Endothelial cell of umbilical vein (primary cell): ENCODE measurements at regions not wholly inside any gene's neighbourhood (a gene's known extent, or its start where the extent isn't known, plus 50 kb on each side); places are given as distances from the start of the nearest gene placed in this dataset.

Experiments used
- BruUV-seq: library from RNA; stranded (reverse); fragments of 400-500 nt; replicated peaks from 2 replicates; lab custom pipeline; 2021; lab: Mats Ljungman, UMichigan
- CTCF ChIA-PET: fragments of 300-600, 350-600 bp; sonication (Branson Sonifier 250); formaldehyde crosslinking; loops from one replicate; lab custom pipeline; 2021; ENCODE audit warnings: antibody characterized with exemption, inconsistent platforms; lab: Charles Lee
- POLR2A ChIA-PET: fragments of 300-600, 350-600 bp; sonication (Branson Sonifier 250); formaldehyde crosslinking; loops from one replicate; lab custom pipeline; 2021; ENCODE audit warnings: antibody characterized with exemption, inconsistent platforms; lab: Charles Lee
- DNase-seq: peaks from one replicate; pipeline ENCODE4 v3.0.0-alpha.2; 2011; ENCODE audit warnings: low read depth, low spot score
- FAIRE-seq: peaks from 2 replicates; lab custom pipeline; 2011; peaks lifted over from hg19 to GRCh38; lab: Jason Lieb, UNC
- H2AFZ ChIP-seq: 2 replicates; pipeline ENCODE4 v1.6.0; 2012; ENCODE audit warnings: low read depth, low read length, control low read depth, inconsistent platforms
- H3K27ac ChIP-seq: 2 replicates; pipeline ENCODE4 v1.5.1; 2011; ENCODE audit warnings: low read depth, mild to moderate bottlenecking, control low read depth, low read length, moderate library complexity; ENCODE audit not compliant: insufficient read depth
- H3K27me3 ChIP-seq, 2 experiments: 2 replicates each; pipeline versions ENCODE4 v1.6.0 to v1.6.1; 2011; ENCODE audit warnings: low read length in 2 of 2, mixed read lengths in 1 of 2; ENCODE audit not compliant: control insufficient read depth in 2 of 2, insufficient read depth in 2 of 2
- H3K36me3 ChIP-seq, 2 experiments: 2 replicates in 1 of 2; 3 replicates in 1 of 2; pipeline ENCODE4 v1.5.1; 2011; ENCODE audit warnings: low read length in 2 of 2, mild to moderate bottlenecking in 1 of 2, moderate library complexity in 1 of 2; ENCODE audit not compliant: control insufficient read depth in 2 of 2, insufficient read depth in 2 of 2; ENCODE audit errors: extremely low read depth in 1 of 2
- H3K4me1 ChIP-seq: 3 replicates; pipeline ENCODE4 v1.5.1; 2011; ENCODE audit warnings: mild to moderate bottlenecking, low read length; ENCODE audit not compliant: control insufficient read depth, insufficient read depth; ENCODE audit errors: extremely low read depth
- H3K4me2 ChIP-seq: 2 replicates; pipeline ENCODE4 v1.6.1; 2011; ENCODE audit warnings: low read length, control low read depth, mixed read lengths; ENCODE audit not compliant: insufficient read depth
- H3K4me3 ChIP-seq, 3 experiments: fragments of 200-600 bp in 1 of 3; sonication (generic), shearing (Covaris generic) in 1 of 3; replicated peaks in 1 of 3; 2 replicates each; pipeline ENCODE4 v1.5.1; 2011 to 2016; ENCODE audit warnings: control low read depth in 3 of 3, low read length in 3 of 3, mild to moderate bottlenecking in 2 of 3, inconsistent platforms in 1 of 3, low read depth in 1 of 3, moderate library complexity in 1 of 3; ENCODE audit not compliant: insufficient read depth in 1 of 3
- H3K79me2 ChIP-seq: 2 replicates; pipeline ENCODE4 v1.6.0; 2012; ENCODE audit warnings: low read length, inconsistent platforms; ENCODE audit not compliant: control insufficient read depth, insufficient read depth
- H3K9ac ChIP-seq: replicated peaks from 2 replicates; pipeline ENCODE3; 2011; ENCODE audit warnings: low read length, control low read depth; ENCODE audit not compliant: insufficient read depth; ENCODE audit errors: extremely low read depth
- H3K9me1 ChIP-seq: replicated peaks from 3 replicates; pipeline ENCODE4 v1.6.0; 2011; ENCODE audit warnings: mild to moderate bottlenecking, low read length; ENCODE audit not compliant: control insufficient read depth, insufficient read depth; ENCODE audit errors: extremely low read depth
- H3K9me3 ChIP-seq: replicated peaks from 2 replicates; pipeline ENCODE4 v1.5.1; 2012; ENCODE audit warnings: low read length, inconsistent platforms; ENCODE audit not compliant: control insufficient read depth, insufficient read depth
- H4K20me1 ChIP-seq: replicated peaks from 2 replicates; pipeline ENCODE3; 2011; ENCODE audit warnings: mild to moderate bottlenecking, low read length; ENCODE audit not compliant: control insufficient read depth, insufficient read depth; ENCODE audit errors: extremely low read depth
- EZH2 ChIP-seq: IDR thresholded peaks from 2 replicates; pipeline ENCODE4 v1.6.1; 2012; ENCODE audit warnings: borderline replicate concordance, low read depth, mild to moderate bottlenecking, moderate library complexity, low read length, inconsistent platforms; ENCODE audit not compliant: severe bottlenecking
- FOS ChIP-seq: IDR thresholded peaks from 2 replicates; pipeline ENCODE4 v1.6.1; 2011; ENCODE audit warnings: mild to moderate bottlenecking, low read length, moderate library complexity, borderline replicate concordance; ENCODE audit not compliant: insufficient read depth
- GATA2 ChIP-seq: IDR thresholded peaks from 2 replicates; pipeline ENCODE4 v1.7.0; 2011; ENCODE audit warnings: low read depth, mild to moderate bottlenecking, moderate library complexity, mixed read lengths, low read length; ENCODE audit not compliant: insufficient read length, insufficient read depth
- JUN ChIP-seq: IDR thresholded peaks from 2 replicates; pipeline ENCODE4 v1.6.1; 2011; ENCODE audit warnings: borderline replicate concordance, low read depth; ENCODE audit not compliant: insufficient read length, insufficient read depth
- MYC ChIP-seq: IDR thresholded peaks from one replicate; pipeline ENCODE4 v1.6.1; 2011; ENCODE audit warnings: mild to moderate bottlenecking, low read depth, low read length
- POLR2A ChIP-seq: IDR thresholded peaks from 2 replicates; pipeline ENCODE4 v1.6.1; 2012; ENCODE audit warnings: low read depth, mild to moderate bottlenecking, control low read depth, low read length
- POLR2AphosphoS5 ChIP-seq: IDR thresholded peaks from 2 replicates; pipeline ENCODE4 v1.6.1; 2012; ENCODE audit warnings: low read depth, mild to moderate bottlenecking, control low read depth, low read length, moderate library complexity; ENCODE audit not compliant: insufficient read depth
- dilution Hi-C: fragments of 300-500 bp; cut with MboI; formaldehyde crosslinking; loops from one replicate; pipeline ENCODE4 v1.15.0; 2019; ENCODE audit warnings: low sequenced_read_pairs; ENCODE audit not compliant: extremely low pct_ligation_motif_present
- intact Hi-C: fragments of 100-400 bp; cut with micrococcal nuclease; formaldehyde crosslinking; loops from one replicate; pipeline ENCODE4 v1.10.0; 2022
- TF ChIP-seq, protein P1 (sequence below), 2 donors: IDR thresholded peaks; 1 replicate in 1 of 2; 2 replicates in 1 of 2; pipeline ENCODE4 v1.5.1; 2011; ENCODE audit warnings: low read length in 2 of 2, mild to moderate bottlenecking in 2 of 2, moderate library complexity in 2 of 2, control low read depth in 1 of 2, inconsistent platforms in 1 of 2, low read depth in 1 of 2; ENCODE audit not compliant: insufficient read depth in 1 of 2; ENCODE audit errors: extremely low read depth in 1 of 2
- TF ChIP-seq, protein P2 (sequence below): IDR thresholded peaks from 2 replicates; pipeline ENCODE4 v1.6.1; 2011; ENCODE audit not compliant: insufficient read depth, insufficient read length

DNA sequence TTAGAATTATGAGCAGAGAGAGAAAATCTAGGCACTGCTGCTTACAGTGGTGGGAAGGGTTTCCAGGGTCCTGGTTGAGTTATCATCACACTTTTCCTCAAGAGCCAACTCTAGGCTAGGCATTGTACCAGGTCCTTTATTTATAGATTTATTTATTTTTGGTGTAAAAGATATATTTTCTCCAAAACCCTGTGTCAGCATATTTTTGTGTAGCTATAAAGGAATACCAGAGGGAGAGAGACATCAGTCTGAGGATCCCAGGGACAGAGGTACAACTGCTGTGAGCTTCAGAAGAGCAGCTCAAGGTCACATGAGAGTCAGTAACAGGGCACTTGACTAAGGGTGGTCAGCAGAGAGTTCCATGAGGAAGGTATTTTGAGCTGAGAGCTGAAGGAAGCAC, 159.7 kb downstream of the SLC35B3 start:
- TF ChIP-seq POLR2A: no peak
- TF ChIP-seq, protein P1, sequence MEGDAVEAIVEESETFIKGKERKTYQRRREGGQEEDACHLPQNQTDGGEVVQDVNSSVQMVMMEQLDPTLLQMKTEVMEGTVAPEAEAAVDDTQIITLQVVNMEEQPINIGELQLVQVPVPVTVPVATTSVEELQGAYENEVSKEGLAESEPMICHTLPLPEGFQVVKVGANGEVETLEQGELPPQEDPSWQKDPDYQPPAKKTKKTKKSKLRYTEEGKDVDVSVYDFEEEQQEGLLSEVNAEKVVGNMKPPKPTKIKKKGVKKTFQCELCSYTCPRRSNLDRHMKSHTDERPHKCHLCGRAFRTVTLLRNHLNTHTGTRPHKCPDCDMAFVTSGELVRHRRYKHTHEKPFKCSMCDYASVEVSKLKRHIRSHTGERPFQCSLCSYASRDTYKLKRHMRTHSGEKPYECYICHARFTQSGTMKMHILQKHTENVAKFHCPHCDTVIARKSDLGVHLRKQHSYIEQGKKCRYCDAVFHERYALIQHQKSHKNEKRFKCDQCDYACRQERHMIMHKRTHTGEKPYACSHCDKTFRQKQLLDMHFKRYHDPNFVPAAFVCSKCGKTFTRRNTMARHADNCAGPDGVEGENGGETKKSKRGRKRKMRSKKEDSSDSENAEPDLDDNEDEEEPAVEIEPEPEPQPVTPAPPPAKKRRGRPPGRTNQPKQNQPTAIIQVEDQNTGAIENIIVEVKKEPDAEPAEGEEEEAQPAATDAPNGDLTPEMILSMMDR (IDR thresholded peaks at IDR 0.05; ENCODE audit: extremely low read depth in 1 of 2, insufficient read depth in 1 of 2, low read depth in 1 of 2, low read length in 2 of 2): no peak
- no peak for TF ChIP-seq POLR2AphosphoS5
- no peak for TF ChIP-seq GATA2
- no peak for TF ChIP-seq JUN
- no peak for TF ChIP-seq EZH2
- no peak for TF ChIP-seq FOS
- TF ChIP-seq MYC: no peak
- TF ChIP-seq, protein P2, sequence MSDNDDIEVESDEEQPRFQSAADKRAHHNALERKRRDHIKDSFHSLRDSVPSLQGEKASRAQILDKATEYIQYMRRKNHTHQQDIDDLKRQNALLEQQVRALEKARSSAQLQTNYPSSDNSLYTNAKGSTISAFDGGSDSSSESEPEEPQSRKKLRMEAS: no peak
- no peaks in the 10 kb centered on the region for H3K9me1 ChIP-seq
- POLR2A ChIA-PET: no interaction called here

More for the DNA sequence above, 159.7 kb downstream of the SLC35B3 start:
- no peak for DNase-seq
- Histone ChIP-seq H2AFZ (no peak overlapping the region), H3K27ac (no peak overlapping the region), H3K36me3 (no peaks in the 10 kb centered on the region), H3K79me2 (no peaks in the 10 kb centered on the region), H3K9me3 (no peaks in the 10 kb centered on the region), H3K4me3 (no peak overlapping the region), H3K4me1 (no peaks in the 10 kb centered on the region), H3K27me3 (no peaks in the 10 kb centered on the region), H3K4me2 (no peak overlapping the region), H3K9ac (no peak overlapping the region), H4K20me1 (no peaks in the 10 kb centered on the region)
- FAIRE-seq: no peak
- intact Hi-C loops (no loop called here), dilution Hi-C loops (no loop called here)
- CTCF ChIA-PET: interaction anchor here (1.1 kb wide), 1 partner anchor 57 kb away, joined by 3 read pairs; no protein-coding TSS in a partner anchor
- BruUV-seq: no TSS peak
